ENCODE measurements at regions not wholly inside any gene's neighbourhood (a gene's known extent, or its start where the extent isn't known, plus 50 kb on each side); places are given as distances from the start of the nearest gene placed in this dataset.

DNA sequence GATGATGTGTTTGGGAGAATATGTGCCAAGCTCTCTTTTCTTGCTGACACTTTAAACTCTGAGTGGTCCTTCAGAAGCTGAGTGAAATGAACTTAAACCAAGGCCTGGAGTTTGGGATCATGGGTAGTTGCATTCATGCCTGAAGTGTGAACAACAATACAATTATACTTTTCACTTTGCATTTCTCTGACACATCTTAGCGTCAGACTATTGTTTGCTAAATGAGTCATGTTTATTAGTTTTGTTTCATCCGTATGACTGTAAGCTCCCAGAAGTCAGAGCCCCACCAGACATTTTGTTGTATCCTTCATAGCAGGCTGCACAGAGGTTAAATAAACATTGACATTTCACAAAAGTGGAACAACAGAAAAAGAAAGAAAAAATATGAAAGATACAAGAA, 542.6 kb downstream of the TUSC7 start:
- no peak for DNase-seq (ENCODE audit: low read depth, low spot score)

DNA sequence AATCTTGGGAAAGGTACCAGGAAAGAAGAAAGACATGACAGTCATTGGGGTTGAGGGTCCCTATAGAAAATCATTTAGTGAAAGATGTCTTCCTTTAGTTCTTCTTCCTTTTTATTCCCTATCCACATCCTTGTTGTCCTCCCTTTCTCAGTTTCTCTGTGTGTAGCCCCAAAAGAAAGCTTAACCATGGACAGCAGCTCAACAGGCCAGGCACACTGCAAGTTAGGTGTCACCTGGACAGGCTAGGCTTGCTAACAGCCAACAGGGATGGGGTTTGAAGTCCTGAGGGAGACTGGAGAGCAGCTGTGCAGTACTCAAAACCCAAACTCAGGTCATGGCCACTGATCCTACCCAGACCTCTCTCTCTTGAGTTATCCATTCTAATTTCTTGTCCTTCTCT, 543.1 kb downstream of the TUSC7 start:
- no peak for DNase-seq (ENCODE audit: low read depth, low spot score)

DNA sequence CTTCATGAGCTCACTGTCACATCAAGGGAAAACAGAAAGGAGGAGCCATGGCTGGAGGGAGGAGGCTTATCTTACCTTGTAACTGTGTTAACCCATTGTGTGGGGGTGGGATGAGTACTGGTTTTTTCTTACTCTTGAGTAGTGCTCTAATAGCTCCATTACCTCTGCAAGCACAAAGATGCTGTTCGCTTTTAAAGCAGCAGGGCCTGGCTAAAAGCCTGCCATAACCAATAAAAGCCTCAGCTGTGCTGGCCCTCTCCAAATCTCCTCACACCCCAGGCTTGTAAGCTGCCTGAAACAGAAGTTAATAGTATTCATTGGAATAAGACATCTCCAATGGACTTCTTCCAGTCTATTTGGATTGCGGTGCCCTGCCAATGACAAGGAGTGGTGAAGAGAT, 544.1 kb downstream of the TUSC7 start:
- no peak for DNase-seq (ENCODE audit: low read depth, low spot score)

DNA sequence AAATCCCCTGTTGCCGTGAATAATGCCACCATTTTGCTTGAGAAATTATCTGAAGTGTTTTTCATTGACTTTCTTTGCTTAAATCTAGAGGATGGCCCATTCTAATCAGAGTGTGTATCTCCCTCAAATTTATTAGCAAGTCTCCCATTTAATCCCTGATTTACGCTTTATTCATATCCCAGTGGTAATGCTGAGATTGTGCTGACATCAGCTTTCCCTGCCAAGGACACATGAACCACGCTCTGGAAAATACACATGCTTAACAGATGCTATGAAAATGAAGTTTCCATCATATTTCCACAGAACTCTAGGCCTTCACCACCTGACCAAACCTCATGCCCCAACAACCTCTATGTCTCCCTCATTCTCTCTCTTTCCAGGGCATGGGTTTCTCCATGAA, 545.4 kb downstream of the TUSC7 start:
- DNase-seq (ENCODE audit: low read depth, low spot score): no peak

DNA sequence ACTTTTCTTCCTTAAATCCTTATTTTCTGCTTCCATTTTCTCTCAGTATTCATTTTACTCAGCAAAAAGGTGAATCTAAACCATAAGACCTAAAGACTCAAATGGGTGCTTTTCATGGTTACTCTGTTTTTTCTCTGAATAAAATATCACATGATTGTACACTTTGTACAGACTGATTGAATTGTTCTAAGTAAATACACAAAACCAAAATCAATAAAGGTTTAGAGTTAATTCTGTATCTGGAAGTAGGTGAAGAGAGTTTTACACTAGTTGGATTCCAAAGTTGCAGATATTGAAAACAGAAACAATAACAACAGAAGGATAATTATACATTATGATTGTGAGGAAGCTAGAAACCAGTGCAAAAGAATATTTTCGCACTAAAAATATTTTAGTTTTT, 546.2 kb downstream of the TUSC7 start:
- DNase-seq (ENCODE audit: low read depth, low spot score): no peak

DNA sequence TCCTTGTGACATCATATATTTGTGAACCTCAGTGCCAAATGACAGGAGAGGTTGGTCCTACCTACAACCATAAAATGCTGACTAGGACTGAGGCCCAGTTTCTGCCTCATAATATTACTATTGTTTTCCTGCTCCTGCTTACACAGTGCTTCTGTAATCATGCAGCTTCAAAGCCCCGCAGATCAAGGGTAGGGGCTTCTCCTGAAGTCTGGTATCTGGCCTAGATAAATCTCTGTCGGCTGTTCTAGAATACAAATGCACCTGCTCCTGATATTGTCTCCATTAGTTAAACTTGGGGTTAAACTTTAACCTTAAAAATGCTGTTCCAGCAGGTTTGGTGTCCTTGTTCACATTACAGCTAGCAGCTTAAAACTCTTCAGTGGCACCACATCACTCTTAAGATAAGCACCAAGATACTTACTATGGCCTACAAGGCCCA, 552.4 kb downstream of the TUSC7 start:
- DNase-seq (ENCODE audit: low read depth, low spot score): no peak

DNA sequence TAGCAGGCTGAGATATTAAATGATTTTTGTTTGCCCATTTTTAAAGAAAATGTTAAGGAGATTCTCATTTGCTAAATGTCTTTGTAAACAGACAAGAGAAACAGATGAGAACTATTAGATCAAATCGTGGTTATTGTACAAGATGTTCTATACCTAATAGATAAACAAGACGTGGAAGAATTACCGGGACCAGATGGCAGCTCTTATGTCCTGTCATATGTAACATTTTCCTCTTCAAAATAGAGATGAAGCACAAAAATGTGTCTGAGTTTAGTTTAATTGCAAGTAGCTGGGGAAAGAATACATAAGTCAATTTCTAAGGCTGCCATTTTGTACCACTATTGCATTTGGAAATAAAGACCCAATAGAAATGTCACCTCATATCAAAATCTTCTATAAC, 553.7 kb downstream of the TUSC7 start:
- no peak for DNase-seq (ENCODE audit: low read depth, low spot score)

DNA sequence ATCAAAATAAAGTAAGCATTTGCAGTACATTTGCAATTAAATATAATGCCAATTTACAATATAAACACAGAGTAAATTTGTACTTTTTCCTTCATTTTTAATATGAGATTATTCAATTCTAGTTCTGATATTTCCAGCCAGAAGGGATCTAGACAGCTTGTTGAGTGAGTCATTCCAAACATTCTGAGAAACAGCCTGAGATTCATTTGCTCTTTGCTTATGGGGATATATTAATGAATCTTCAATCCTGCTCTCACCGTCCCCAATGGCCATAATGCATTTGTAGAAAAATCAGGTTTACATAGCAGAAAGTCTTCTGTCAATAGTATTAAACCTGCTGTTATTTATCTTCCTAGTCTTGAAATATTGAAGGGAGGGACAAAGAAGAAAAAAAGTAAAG, 554.2 kb downstream of the TUSC7 start:
- DNase-seq (ENCODE audit: low read depth, low spot score): no peak

DNA sequence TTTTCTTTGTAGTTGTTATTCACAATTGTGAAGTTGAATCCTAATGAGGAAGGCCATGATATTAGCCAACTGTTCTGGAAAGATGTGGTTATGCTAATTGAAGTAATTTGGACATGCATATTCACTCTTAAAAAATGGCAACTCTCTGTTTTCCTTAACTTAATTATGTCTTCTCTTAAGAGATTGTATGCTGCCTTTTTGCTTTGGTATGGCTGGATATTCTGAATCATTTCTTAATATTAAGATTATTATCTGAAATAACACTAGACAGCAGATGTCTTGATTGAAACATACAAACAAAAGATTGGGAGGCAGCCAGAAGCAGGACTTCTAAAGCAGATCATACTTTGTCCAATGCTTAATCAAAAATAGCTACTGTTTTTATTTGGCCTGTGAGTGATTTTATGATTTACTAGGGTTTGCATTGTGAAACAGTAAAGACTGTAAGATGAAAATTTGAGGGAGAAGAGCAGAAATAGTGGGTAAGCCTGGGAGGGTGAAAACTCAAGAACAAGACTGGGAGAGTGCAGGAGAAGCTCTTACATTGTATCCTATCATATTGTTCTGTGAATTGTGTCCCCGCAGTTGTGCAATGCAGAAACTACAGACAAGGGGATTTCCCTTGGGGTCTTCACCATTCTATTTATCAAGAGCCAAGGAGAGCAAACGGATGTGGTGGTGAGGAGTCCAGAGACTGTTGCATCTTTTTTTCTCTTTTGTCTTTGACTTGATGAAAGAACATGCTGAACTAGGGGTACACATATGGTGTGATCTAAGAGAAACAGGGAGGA, 554.8 kb downstream of the TUSC7 start:
- DNase-seq (ENCODE audit: low read depth, low spot score): no peak

DNA sequence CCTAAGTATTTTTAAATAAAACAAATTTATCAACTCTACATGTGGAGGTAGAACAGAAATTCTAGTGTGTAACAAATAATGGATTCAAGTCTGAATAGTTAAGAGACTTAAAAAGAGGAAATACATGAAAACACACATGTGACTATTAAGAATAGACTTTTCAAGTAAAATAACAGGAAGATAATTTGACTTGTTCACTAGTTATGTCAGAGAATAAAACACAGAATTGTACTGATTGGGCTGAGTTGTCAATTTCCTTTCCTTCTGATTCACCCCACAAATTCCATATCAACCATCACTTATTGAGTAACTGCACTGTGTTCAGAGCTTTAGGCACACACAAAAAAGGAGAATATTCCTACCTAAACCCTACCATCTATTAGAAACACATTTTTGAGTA, 557.2 kb downstream of the TUSC7 start:
- no peak for DNase-seq (ENCODE audit: low read depth, low spot score)

DNA sequence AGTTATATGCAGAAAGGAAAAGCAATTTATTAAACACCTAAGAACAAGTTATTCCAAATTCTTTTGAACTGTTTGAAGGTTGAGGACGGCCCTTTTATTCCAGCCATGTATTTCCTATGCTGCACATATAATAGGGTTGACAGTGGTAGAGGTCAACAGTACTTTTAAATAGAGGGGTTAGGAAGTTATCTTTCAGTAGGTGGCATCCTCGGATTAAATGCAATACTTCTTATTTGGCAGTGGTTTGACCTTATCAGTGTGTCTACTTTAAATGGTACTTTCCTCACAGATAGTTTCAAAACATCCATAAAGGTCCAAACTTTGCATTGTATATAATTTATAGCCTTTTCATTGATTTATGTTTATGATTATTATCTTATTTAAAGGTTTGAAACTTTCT, 558.7 kb downstream of the TUSC7 start:
- DNase-seq (ENCODE audit: low read depth, low spot score): no peak

DNA sequence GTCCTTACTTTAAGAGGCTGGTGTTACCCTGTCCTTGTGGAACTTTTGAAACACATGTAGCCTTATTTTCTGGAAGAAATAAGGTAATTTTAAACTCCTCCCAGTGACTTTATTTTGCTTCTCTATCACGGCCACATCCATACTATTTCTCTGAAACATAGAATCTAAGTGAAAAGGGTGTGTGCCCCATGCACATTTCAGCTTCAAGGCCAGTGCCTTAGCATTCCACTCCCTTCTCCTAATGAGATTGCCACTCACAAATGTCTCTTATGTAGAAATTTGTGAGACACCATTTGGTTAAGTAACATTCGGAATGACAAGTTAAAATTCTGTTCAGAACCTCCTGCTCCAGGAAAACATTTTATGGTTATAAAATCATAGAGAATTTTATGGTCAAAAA, 562.7 kb downstream of the TUSC7 start:
- no peak for DNase-seq (ENCODE audit: low read depth, low spot score)

DNA sequence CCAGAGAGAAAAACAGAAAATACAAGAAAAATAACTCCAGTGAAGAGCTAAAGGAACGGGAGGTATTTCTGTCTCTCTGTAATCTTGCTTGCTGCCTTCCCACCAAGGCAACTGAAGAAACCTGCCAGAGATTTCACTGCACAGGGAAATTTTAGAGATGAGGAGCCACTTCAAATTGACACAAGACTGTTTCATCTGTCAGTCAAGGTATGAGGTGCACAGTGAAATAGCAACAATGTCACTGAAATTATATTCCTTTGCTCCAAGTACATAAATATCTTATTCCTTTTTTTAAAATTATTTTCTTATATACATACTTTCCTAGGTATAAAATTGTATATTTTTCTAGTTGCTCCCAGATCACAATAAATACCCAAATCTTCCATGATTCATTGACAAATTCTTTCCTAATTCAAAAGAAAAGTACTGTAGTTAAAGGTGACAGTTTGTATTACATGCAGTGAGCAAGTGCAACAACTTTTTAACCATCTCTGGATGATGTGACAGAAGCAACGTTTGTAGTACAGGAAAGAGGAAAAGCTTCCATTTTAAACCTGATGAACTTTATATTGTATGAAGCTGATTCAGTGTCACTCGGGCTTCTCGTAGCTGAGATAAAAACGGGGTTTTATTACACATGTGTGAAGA, 563.4 kb downstream of the TUSC7 start:
- DNase-seq (ENCODE audit: low read depth, low spot score): no peak

DNA sequence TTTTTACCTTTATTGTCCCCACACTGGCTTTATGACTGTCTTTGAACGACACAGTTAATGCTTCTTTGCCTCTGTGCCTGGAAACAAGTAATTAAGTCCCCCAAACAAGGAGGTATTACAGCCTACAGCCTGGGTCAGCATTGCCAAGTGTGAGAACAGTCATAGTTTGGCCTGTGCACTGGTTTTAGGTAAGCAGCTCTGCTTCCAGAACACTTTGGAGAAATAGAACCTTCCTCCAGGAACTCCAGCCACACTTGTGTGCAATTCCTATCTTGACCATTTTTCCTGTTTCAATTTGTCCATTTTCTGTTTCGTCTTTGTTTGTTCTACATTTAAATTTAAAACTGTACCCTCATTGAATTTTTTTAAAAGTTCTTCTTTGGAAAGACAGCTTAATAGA, 568.2 kb downstream of the TUSC7 start:
- DNase-seq (ENCODE audit: low read depth, low spot score): no peak

DNA sequence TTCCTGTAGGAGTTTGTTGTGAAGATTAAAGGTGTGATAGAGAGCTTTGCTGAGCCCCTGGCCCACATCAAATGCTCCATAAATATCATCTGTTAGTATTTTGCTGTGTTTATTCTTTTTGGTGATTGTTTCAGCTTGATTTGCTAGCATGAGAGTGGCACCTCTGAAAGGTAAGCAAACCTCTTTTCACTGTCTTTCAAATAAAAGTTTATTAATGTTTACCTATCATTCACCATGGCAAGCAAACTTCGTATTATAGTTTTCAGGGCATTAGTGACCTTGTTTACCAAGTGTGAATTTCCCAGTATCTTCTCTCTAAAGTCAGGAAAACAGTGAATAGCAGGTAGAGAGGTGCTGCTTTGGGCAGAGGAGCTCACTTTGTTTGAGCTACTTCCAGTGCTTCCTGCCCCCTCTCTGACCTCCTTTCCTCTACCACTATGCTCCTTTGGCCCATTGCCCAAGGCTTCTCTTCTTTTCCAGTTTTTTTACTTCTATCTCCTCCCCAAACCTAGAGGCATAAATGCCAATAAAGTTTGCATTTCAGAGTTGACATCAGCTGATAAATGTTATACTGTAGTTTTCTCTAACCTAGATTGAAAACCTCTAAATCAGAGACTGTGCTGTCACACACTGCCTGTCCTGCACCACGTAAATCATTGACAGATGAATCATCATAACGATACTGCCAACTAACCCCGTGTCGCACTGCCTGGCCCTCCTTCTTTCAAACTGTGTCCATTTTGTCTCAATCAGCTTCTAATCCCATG, 569.0 kb downstream of the TUSC7 start:
- no peak for DNase-seq (ENCODE audit: low read depth, low spot score)

DNA sequence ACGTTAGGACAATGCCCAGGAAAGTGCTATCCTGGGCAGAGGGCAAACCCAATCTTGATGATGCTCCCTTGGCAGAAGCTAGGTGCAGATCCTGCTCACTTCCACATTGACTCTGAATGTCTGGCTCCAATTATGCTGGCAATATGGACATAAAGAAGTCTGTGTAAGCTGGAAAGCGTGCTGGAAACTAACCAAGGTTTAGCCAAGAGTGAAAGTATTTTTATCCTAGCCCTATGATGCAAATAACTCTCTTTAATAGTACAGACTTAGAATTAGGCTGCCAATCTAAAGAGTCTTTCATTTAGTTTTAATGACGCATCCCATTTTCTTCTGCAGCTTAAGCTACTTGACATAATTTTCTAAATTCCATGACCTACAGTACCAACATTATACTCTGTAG, 571.8 kb downstream of the TUSC7 start:
- DNase-seq (ENCODE audit: low read depth, low spot score): no peak

DNA sequence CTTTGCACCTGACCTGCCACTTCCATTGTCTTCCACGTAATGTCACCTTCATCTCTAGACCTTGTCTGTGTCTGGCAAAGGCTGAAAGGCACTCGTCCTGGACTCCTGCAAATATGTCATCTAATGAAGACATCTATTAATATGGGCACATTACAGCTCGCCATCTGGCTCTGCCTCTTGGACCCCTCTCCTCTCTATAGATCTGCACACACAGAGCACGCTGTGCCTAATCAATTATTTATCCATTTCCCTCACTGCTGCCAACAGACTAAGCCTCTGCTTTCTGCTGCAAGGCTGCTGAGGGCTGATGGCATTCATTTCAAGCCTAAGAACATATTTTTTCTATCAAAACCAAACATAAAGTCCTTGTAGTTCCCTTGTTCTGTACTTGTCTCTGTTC, 573.0 kb downstream of the TUSC7 start:
- DNase-seq (ENCODE audit: low read depth, low spot score): no peak

DNA sequence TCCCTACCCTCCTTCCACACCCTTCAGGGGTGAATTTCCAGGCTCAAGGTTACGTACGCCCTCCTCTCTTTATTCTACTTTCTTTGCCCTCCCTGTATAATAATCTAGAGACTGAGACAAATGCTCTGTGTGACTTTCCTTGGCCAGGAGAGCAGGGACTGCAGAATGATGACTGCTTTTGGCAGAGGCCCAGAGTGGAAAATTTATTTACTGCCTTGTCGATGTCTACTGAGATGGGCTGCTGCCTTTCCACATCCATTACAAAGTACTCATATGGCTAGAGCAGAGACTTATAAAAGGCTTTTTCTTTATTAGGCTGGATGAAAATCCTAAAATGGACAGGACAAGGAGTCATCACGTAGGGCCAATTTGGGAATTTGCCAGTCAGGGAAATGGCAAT, 576.2 kb downstream of the TUSC7 start:
- DNase-seq (ENCODE audit: low read depth, low spot score): no peak

DNA sequence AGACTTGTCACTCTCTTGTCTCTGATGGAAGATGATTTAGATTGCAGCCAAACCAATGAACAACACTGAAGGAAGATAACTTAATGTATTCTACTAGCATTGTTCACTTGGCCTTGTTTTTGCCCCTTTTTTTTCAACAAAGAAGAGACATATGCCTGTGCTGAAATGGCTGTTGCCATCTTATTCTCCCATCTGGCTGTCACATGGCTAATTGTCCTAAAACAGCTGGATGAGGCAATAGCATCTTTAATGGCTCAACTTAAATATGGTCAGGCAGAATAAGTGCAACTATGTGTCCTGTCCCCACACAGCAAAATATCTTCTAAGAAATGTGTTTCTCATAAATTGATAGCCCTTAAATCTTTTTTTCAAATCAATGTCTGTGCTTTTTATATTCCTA, 576.9 kb downstream of the TUSC7 start:
- no peak for DNase-seq (ENCODE audit: low read depth, low spot score)

DNA sequence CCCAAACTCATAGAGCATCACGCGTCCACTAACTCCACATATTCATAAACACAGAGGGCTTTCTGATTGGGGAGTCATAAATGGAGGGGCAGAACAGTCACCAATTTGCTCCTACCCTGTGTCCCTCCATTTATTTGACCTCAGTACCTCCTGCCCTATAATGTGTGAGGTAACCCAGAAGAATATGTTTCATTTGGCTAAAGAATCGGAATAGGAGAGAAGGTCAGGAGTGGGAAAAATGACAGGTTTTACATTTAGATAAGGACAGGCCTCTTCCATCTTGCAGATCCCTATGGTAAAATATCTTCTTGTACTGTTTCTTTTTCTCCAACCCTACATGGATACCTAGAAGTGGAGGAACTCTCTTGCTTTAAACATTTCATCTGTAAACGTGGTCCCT, 578.0 kb downstream of the TUSC7 start:
- no peak for DNase-seq (ENCODE audit: low read depth, low spot score)

DNA sequence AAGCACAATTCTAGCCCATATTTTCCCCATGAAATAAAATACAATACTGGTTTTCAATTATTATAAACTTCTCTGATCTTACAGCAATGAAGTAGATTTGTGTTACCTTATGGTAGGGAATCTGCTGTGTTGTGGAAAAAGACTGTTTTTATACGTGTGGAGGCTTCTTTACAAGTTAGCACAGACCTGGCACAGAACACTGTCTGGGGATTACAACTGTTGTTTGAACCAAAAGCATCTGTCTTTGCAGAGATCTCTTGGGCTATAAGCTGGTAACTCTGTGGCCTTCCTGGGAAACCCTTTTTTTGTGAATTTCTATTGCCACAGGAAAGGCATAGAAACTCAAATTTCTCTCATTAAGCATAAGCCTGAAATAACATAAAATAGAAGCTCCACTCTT, 581.9 kb downstream of the TUSC7 start:
- no peak for DNase-seq (ENCODE audit: low read depth, low spot score)

DNA sequence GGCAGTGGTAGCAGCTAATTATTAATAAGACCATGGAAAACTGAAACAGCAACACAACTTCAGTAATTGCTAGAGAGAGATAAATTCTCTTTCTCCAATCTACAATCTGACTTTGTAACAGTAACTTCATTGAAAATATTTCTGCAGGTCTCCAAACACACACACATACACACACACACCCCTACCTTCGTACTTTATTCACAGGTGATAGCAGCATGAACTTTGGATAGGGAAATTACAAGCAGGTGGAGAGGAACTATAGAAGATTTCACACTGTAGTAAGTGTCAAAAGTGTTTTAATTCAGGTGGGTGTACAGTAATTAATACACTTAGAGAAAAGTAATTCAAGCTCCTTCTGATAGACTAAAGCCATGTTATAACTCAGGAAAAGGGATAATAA, 587.5 kb downstream of the TUSC7 start:
- no peak for DNase-seq (ENCODE audit: low read depth, low spot score)

DNA sequence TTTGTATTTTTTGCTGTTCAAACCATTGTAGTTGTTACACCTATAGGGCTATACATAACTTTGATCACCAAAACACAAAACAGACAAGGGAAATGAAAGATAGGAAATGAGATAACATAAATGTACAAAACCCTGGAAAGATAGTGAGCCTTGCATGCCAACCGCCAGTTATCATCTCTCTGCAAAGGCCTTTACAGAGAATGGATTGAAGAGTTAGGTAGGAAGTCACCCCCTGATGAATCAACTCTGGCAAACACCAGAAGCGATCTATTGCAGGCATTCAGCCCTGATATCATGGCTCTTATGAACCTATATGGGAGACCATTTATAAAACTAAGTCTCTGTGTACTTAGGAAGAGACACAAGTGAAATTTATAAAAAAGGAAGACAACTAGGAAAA, 588.0 kb downstream of the TUSC7 start:
- no peak for DNase-seq (ENCODE audit: low read depth, low spot score)

All from brain pericyte (primary cell).